ENCODE measurements at regions not wholly inside any gene's neighbourhood (a gene's known extent, or its start where the extent isn't known, plus 50 kb on each side); places are given as distances from the start of the nearest gene placed in this dataset.

GRCh38 chr10:108250936-108251620 is 1086.6 kb upstream of the SORCS1 start:
- Histone ChIP-seq H3K4me1 (no peaks in the 10 kb centered on the region), H3K27ac (no peak overlapping the region), H3K9me3 (no peaks in the 10 kb centered on the region), H3K27me3 (no peaks in the 10 kb centered on the region), H3K36me3 (no peaks in the 10 kb centered on the region), H3K4me3 (no peak overlapping the region)
- 63 to 67% methylated on average over 4 of the region's 4 CpGs for WGBS, 2 donors
- no peak for DNase-seq
- no peak for TF ChIP-seq EP300 (IDR thresholded peaks at IDR 0.05)
- no peak for TF ChIP-seq POLR2AphosphoS5 (IDR thresholded peaks at IDR 0.05)
- TF ChIP-seq POLR2A (IDR thresholded peaks at IDR 0.05) = no peak
- no peak for TF ChIP-seq CTCF (IDR thresholded peaks at IDR 0.05)
- ATAC-seq (ENCODE audit: low FRiP score in 2 of 2) = no peak

DNA sequence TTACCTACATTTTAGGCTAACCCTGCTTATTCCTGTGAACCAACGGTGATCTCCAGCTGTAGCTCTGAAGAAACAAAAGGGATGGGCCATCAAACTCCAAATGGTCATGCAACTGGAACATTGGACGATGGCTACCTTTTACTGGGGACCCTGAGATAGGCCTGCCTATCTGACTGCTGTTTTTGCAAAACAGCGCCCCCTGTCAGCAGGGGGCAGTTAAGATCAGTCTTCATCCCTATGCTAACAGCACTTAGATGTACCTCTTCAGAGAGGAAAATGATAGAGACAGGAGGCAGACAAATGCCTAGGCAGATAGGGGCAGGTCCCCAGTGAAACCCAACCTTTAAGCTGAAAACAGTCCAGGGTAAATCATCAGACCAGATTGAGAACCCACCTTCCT is 1085.4 kb upstream of the SORCS1 start:
- WGBS, 2 donors = 80 to 82% methylated on average over 3 of the region's 3 CpGs
- TF ChIP-seq POLR2A (IDR thresholded peaks at IDR 0.05) (no peak), CTCF (IDR thresholded peaks at IDR 0.05) (no peak)
- no peaks in the 10 kb centered on the region for H3K27me3 ChIP-seq
- H3K36me3 ChIP-seq = no peaks in the 10 kb centered on the region
- DNase-seq = no peak
- H3K9me3 ChIP-seq = peaks cover 0 to 10% (median 0%) of the 10 kb centered on the region in 4 donors
- H3K4me3 ChIP-seq = no peak overlapping the region
- no peaks in the 10 kb centered on the region for H3K4me1 ChIP-seq
- H3K27ac ChIP-seq = no peak overlapping the region
- ATAC-seq (ENCODE audit: low FRiP score in 2 of 2) = no peak

- TF ChIP-seq POLR2A (IDR thresholded peaks at IDR 0.05) (no peak), CTCF (IDR thresholded peaks at IDR 0.05) (no peak), EP300 (IDR thresholded peaks at IDR 0.05) (no peak), POLR2AphosphoS5 (IDR thresholded peaks at IDR 0.05) (no peak)
- H3K4me3 ChIP-seq = no peak overlapping the region
- H3K9me3 ChIP-seq = peaks cover 0 to 26% (median 3%) of the 10 kb centered on the region in 4 donors
- no peaks in the 10 kb centered on the region for H3K27me3 ChIP-seq
- H3K36me3 ChIP-seq = no peaks in the 10 kb centered on the region
- H3K27ac ChIP-seq = no peak overlapping the region
- ATAC-seq (ENCODE audit: low FRiP score in 2 of 2) (no peak), DNase-seq (peak in 1 of 2 donors; percentile 1)
- no peaks in the 10 kb centered on the region for H3K4me1 ChIP-seq
- 82 to 89% methylated on average over 9 of the region's 9 CpGs for WGBS, 2 donors
These were observed 1080.1 kb upstream of the SORCS1 start for GRCh38 chr10:108244443-108245228.

- H3K36me3 ChIP-seq = no peaks in the 10 kb centered on the region
- H3K27me3 ChIP-seq = no peaks in the 10 kb centered on the region
- H3K27ac ChIP-seq = no peak overlapping the region
- no peaks in the 10 kb centered on the region for H3K4me1 ChIP-seq
- no peak for ATAC-seq (ENCODE audit: low FRiP score in 2 of 2)
- DNase-seq = no peak
- no peak for TF ChIP-seq CTCF (IDR thresholded peaks at IDR 0.05)
- TF ChIP-seq POLR2A (IDR thresholded peaks at IDR 0.05) = no peak
- WGBS, 2 donors = 58 to 94% methylated on average over 1 of the region's 1 CpG
- no peak overlapping the region for H3K4me3 ChIP-seq
- H3K9me3 ChIP-seq = peaks cover 0 to 26% (median 3%) of the 10 kb centered on the region in 4 donors
These were observed 1076.7 kb upstream of the SORCS1 start for GRCh38 chr10:108241166-108241565.

Data from upper lobe of left lung (tissue), 6 donors.